22Rv1 (cell line): ENCODE measurements at regions not wholly inside any gene's neighbourhood (a gene's known extent, or its start where the extent isn't known, plus 50 kb on each side); places are given as distances from the start of the nearest gene placed in this dataset.
"Not testable (repeated sequence)": the region's sequence is repeated elsewhere in the genome, so short reads cannot be mapped to it uniquely, and the experiment has no call there.

Experiments
- H3K27ac ChIP-seq: fragments of 450-650 bp; 2 replicates; pipeline ENCODE4 v1.5.1; 2017
- CTCF ChIP-seq: fragments of 450-650 bp; IDR thresholded peaks from 2 replicates; pipeline ENCODE4 v1.5.1; 2017; ENCODE audit warnings: mild to moderate bottlenecking
- ZFX ChIP-seq: fragments of 450-650 bp; IDR thresholded peaks from 2 replicates; pipeline ENCODE4 v1.6.1; 2017; ENCODE audit warnings: antibody characterized with exemption, borderline replicate concordance

- H3K27ac ChIP-seq: no peak overlapping the region
- TF ChIP-seq ZFX (no peak), CTCF (no peak)
Observed at GRCh38 chr3:67248726-67249125, 250.6 kb downstream of the KBTBD8 start.

- not testable (repeated sequence) for H3K27ac ChIP-seq
Observed at GRCh38 chr3:67252906-67253305, 254.8 kb downstream of the KBTBD8 start.

- no peak overlapping the region for H3K27ac ChIP-seq
- TF ChIP-seq CTCF: no peak
- TF ChIP-seq ZFX: no peak
Observed at GRCh38 chr3:67278015-67278618, 280.0 kb downstream of the KBTBD8 start.

GRCh38 chr3:67286586-67286985, 288.5 kb downstream of the KBTBD8 start:
- TF ChIP-seq ZFX (no peak), CTCF (no peak)
- H3K27ac ChIP-seq: no peak overlapping the region

GRCh38 chr3:67288466-67289106, 290.5 kb downstream of the KBTBD8 start:
- no peak for TF ChIP-seq CTCF
- TF ChIP-seq ZFX: no peak

GRCh38 chr3:67289626-67290025, 291.5 kb downstream of the KBTBD8 start:
- no peak overlapping the region for H3K27ac ChIP-seq
- no peak for TF ChIP-seq CTCF

More at GRCh38 chr3:67288466-67289106, 290.5 kb downstream of the KBTBD8 start:
- no peak overlapping the region for H3K27ac ChIP-seq

GRCh38 chr3:67290438-67290837, 292.3 kb downstream of the KBTBD8 start:
- TF ChIP-seq CTCF (no peak), ZFX (no peak)

More at GRCh38 chr3:67290438-67290837, 292.3 kb downstream of the KBTBD8 start:
- no peak overlapping the region for H3K27ac ChIP-seq
